HG02588 (cell line): ENCODE measurements at regions not wholly inside any gene's neighbourhood (a gene's known extent, or its start where the extent isn't known, plus 50 kb on each side); places are given as distances from the start of the nearest gene placed in this dataset.
A peak's percentile ranks its signal among the peaks of the same experiment; 100 is the strongest.

Source experiments
- ATAC-seq: cut with Tn5 transposase; IDR thresholded peaks from one replicate; pipeline ENCODE4 v1.9.1; 2021; ENCODE audit warnings: mild to moderate bottlenecking, moderate library complexity; ENCODE audit not compliant: unreplicated experiment

DNA sequence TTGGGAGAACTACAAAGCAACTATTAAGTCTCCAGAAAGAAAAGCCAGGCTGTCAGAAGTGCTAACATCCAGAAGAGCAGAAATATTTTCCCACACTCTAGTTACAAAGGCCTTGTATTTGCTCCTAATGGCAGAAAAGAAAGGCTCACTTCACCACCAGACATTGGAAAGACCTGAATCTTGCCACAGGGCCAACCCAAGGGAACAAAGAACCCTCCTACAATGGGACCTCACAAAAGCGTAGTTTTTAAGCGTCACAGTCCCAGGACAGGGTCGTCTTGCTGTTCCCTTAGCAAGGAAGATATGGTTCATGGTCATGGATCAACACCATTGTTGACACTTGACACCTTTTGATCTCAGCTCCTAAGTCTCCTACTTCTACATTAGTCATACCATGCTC, 119.1 kb downstream of the RPS29 start:
- no peak for ATAC-seq

- no peak for ATAC-seq
These were observed 121.3 kb downstream of the RPS29 start for GRCh38 chr14:49464885-49465284.

DNA sequence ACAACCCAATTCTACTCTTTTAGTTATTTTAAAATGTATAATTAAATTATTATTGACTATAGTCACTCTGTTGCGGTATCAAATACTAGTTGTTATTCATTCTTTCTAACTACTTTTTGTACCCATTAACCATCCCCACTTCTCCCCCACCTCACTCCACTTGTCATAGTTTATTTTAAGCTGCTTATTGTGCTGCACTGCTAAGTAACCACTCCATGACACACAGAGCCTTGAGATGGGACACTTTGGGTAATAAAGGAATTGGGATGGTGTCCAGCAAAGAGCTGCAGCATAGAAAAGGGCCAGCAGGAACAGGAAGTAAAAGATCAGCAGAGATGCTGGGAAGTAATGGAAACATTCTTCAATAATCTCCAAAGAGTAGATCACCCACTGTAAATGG, 123.0 kb downstream of the RPS29 start:
- no peak for ATAC-seq

DNA sequence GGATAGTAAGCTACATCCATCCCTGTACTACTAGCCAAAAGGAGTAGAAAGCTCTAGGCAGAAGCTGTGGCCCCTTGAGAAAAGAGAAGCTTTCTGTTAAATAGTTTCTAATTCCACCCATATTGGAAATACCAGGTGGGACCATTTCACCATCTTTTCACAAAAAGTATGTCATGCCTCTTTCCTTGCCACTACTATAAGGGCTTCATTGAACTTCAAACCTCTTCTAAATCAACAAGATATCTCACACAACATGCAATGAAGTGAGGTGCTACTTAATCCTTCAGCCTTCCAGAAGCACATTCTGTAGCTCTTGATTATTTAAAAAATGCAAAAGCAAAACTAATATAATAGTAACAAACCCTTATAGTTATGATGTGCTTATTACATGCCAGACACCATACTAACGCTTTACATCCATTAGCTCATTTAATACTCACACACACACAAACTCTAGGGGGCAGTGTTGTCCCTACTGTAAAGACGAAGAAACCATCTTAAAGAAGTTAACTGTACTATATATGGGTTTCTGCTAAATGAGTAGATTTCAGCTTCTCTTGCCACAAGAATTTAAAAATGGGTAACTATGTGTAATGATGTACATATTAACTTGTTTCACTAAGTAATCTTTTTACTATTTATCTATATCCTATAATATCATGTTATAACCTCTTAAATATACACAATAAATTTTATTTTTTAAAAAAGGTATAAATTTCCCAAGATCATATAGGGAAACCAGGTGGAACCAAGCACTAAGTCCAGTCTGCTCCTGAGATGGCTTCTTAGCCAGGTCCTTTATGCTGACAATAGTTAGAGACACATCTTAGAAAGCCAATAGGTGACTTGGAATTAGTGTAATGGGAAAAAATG, 124.4 kb downstream of the RPS29 start:
- peak; percentile 80 for ATAC-seq

DNA sequence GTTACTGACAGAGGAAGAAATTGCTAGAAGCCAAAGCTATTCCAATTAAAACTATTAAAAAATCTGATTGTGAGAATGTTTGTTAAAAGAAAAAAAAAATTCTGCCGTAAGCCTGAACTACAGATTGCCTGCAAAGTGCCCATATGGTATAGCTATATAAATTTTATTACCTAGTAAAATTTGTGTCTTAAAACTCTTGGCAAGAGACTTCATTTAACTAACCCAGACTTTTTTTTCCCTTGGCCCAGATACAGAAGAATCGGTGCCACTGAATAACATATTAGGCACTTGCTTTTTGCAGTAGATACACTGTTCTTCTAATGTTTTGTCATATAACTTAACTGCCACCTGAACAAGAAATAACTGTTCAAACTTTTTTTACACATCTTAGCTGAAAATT, 125.5 kb downstream of the RPS29 start:
- ATAC-seq = no peak

DNA sequence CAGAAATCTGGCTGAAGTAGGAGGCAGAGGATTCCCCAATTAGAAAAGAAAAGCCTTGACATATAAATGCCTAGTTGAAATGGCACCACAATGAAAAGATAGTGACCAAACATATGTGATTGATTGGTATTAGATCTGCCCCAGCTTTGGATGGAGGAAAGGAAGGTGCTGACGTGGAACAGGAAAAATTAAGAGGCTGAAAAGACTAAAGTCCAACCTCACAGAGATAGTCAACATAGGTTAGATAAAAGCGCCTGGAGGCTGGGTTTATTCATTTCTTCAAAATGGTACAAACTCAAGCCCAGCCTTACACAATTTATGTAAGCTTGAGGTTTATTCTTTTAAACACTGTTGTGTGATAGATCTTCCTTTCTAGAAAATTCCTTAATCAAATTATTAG, 129.6 kb downstream of the RPS29 start:
- no peak for ATAC-seq

DNA sequence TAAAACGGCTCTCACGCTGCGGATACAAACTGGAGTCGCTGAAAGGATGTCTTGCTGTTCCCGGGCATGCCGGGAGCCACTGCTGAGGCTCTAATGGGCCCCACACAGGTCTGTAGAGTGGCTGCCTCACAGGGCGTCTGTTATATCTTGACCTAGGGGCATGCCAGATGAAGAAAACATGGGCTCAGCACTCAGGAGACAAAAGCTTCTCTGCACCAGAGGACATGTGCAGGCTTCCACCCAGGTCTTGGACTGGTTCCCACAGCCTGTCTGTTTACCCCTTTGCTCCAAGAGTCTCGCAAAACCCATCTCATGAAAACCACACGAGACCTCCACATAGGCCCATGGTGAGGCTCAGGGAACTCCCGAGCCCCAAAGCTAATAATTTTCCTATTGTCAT, 134.2 kb downstream of the RPS29 start:
- no peak for ATAC-seq

DNA sequence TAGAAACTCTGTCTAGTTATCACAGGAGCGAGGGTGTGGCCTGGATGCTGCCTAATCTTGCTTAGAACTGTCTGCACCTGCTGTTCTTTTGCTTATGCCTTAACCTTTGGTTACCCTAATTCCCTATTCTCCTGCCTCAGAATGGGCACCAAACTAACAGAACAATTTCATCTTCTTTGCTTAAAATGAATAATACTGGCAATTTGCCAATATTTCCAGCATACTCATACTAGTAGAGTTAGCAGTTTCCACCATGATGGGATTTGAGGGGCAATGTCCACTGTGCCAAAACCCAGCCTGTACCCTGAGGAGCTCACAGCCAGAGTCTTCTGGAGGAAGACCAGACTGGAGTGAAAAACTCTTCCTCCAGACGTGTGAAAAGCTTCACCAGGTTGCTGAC, 136.4 kb downstream of the RPS29 start:
- ATAC-seq = no peak

DNA sequence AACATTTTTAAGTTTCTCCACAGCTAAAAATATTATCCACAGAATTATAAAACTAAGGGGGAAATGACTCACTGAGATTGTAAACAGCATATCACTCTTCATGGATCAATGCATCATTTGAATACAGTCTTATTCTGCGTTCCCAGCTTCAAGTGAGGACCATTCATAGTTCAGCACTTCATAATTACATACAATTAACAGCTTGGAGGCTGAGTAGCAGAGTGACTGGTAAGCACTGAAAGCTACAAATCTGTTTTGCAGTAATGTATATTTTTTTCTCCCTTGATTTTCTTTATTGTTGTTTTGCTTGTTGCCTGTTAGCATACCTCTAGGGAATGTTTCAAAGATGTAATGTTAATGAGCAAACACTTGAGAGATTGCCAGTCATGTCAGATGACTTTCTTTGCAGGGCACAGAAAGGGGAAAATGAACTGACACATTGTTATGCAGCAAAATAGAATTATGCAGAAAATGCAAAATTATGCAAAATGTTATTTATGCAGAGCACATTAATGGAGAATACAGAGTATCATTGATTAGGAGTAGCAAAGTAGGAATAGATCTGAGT, 138.6 kb downstream of the RPS29 start:
- ATAC-seq = no peak

- ATAC-seq = no peak
These were observed 139.4 kb downstream of the RPS29 start for GRCh38 chr14:49446801-49447200.

GRCh38 chr14:49438256-49438770, 147.9 kb downstream of the RPS29 start:
- ATAC-seq = no peak

DNA sequence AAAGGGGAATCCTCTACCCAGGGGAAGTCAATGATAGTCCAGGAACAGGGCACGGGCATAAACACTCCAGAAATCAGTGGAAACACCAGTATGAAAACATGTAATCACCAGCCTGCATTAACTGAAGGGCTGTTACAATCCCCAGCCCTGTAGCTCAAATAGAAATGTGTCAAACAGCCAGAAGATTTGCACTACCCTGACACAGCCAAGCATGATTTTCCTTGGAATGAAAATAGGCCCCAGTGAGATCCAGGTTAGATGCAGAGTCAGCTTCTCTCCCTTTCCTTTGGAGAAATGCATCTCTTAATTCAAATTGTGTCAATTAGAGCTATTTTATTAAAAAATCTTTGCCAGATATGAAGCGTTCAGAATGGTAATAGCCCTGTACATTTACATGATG, 158.1 kb downstream of the RPS29 start:
- no peak for ATAC-seq

DNA sequence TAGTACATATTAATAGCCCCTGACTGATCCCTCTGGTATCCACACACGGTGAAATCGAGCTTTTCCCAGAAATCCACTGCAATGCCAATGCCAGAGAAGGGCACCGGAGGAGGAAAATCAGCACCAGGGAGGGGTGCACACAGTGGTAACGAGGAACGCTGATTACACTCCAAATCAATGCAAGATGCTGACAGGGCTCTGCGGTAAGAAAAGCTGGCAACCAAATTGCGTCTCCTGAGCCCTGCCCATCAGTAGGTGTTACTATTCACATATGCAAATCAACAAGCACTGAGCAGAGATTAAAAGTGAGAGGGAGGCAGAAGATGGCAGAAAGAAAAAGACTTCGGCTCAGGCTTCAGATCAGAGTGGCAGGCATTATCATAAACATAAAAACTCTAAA, 159.1 kb downstream of the RPS29 start:
- no peak for ATAC-seq

DNA sequence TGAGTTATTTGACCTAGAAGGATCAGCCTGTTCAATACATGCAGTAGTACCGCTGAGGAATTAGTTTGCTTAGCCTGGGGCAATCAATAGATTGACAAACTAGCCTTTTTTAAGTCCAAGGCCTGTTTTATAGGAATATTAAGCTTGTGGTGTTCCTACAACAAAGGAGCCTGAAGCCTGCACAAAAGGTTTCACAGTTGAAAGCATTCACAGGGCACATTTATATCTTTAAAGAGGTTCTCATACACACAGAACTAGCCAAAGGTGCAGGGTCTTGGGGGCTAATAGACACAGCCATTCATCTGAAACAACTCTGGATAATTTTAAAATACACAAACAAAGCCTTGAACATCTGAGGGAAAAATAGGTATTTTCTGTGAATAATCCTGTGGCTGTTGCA, 160.3 kb downstream of the RPS29 start:
- ATAC-seq = no peak

DNA sequence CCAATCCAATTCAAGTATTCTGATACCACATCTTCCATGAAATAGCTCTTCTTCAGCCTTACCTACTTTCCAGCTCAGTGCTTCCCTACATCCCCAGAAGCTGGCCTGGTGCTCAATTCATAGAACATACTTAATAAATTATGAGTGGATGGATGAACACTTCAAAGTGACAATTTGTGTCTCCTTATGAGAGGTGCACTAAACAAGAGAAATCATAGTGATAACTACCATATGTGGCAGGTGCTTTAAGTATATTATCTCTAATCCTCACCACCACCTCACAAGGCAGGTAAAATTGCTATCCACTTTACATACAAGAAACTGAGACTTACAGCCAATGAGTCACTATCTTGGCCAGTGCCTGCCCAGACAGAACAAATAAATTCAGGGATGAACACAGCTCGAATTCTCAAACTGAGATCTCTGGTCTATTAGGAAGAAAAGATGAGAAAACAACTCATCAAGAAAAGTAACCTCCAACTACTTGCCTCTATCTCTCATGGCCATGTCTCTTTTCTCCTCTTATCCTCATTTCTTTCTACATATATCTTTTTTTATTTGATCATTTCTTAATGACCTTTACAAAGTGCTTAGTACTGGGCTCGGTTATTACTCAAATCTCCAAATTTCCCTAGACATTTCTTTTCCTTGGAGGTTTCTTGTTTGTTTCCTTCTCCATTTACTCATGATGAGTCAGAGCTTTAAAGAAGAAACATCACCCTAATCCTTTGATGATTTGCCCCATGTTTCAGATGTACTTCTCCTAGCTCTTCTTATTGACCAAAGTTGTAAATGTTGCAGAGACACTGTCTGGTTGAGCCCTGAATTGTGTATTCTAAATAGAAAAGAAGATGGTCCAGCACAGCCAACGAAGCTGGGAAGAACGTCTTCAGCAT, 161.5 kb downstream of the RPS29 start:
- ATAC-seq = no peak

DNA sequence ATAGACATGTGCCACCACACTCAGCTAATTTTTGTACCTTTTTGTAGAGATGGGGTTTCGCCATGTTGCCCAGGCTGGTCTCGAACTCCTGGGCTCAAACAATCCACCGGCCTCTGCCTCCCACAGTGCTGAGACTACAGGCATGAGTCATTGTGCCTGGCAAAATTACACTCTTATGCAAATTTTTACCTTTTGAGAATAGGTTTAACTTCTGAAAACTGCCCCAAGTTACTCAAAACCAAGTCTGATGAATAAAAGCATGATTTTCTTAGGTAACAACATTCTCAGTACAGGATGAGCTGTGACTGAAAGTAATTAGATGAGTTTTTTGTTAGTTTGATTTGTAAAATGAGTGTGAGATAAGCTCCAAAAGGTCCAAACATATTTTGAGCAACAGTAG, 166.0 kb downstream of the RPS29 start:
- no peak for ATAC-seq

GRCh38 chr14:49418789-49419188, 167.4 kb downstream of the RPS29 start:
- no peak for ATAC-seq

DNA sequence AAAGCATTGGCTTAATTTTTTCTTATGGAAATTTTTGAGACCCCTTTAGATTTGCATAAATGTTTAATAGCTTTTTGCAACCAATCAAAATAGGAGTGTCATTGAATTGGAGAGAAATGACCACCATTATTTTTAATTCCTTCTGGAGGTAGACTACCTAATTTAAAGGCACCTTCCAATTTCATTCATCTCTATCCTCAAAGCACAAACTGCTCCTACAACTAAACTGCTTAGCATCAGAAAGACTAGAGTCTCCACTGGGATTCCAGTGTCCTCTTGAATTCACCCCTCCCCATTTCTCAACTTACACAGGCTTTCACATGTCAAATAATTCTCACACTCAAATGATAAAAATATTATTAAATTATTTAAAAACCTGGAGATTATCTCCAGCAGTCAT, 168.4 kb downstream of the RPS29 start:
- ATAC-seq = no peak

DNA sequence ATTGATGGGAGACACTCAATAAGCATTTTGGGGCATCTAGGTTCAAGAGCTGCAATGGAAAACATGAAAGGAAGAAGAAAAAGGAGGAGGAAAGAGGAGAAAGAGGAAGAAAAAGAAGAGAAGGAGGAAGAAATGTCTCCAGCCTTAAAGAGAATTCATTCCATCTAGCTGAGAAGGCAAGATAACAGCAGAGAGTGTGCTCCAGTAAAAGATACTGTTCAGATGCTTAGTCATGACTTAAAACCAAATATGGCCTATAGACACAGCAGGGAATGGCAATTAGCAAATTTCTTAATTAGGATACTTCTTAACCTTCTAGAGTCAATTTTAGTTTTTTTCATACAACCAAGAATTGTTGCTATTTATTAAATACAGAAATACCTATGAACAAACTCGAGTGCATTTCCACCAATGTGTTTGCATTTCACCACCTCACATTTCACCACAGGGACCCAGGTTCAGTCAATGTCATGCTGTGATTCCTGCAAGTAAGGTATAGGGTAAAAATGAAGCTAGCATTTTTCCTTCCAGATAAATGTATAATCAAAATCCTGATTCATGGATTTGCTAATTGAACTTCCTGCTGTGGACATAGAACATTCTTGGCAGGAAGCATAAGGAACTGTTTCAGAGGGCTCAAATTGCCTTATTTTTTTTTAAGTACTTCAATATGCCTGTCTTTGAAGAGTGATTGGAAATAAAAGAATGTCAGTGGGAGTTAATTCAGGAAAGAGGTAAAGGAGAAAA, 177.8 kb downstream of the RPS29 start:
- no peak for ATAC-seq

GRCh38 chr14:49405291-49405690, 180.9 kb downstream of the RPS29 start:
- ATAC-seq = no peak

- no peak for ATAC-seq
These were observed 184.8 kb downstream of the RPS29 start for GRCh38 chr14:49401373-49401772.
